GM23248 (cell line): ENCODE measurements at regions not wholly inside any gene's neighbourhood (a gene's known extent, or its start where the extent isn't known, plus 50 kb on each side); places are given as distances from the start of the nearest gene placed in this dataset.

Source experiments
- EZH2 ChIP-seq: fragments of 200-600 bp; sonication (generic); IDR thresholded peaks from 2 replicates; pipeline ENCODE4 v1.6.1; 2018; ENCODE audit warnings: antibody characterized with exemption, mild to moderate bottlenecking; ENCODE audit not compliant: insufficient read depth, poor library complexity, severe bottlenecking
- EZH2phosphoT487 ChIP-seq: fragments of 200-600 bp; sonication (generic); IDR thresholded peaks from 2 replicates; pipeline ENCODE4 v1.6.1; 2018; ENCODE audit warnings: antibody characterized with exemption, moderate library complexity, mild to moderate bottlenecking, low read depth; ENCODE audit not compliant: insufficient read depth

DNA sequence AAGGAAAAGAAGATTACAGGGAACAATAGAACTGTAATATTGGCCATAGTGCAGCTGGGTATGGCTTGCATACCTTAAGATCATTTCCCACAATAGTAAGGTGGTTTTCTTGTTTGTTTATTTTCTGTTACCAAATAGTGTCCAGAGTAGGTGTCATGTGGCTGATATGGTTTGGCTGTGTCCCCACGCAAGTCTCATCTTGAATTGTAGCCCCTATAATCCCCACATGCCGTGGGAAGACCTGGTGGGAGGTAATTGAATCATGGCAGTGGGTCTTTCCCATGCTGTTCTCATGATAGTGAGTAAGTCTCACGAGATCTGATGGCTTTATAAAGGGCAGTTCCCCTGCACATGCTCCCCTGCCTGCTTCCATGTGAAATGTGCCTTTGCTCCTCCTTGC is 190.1 kb downstream of the ICOS start:
- TF ChIP-seq EZH2phosphoT487 (no peak), EZH2 (no peak)
